Gastrocnemius medialis (tissue), 4 donors: ENCODE measurements at regions not wholly inside any gene's neighbourhood (a gene's known extent, or its start where the extent isn't known, plus 50 kb on each side); places are given as distances from the start of the nearest gene placed in this dataset.

Experiments used
- CTCF ChIP-seq, 5 experiments: fragments of 450-650 bp in 3 of 5; fragments of 200-600 bp in 2 of 5; sonication (generic) in 2 of 5; IDR thresholded peaks in 4 of 5; conservative IDR thresholded peaks in 1 of 5; 1 replicate in 4 of 5; 2 replicates in 1 of 5; pipeline ENCODE4 v1.5.1; 2016 to 2019; ENCODE audit warnings: antibody characterized with exemption in 5 of 5, mild to moderate bottlenecking in 3 of 5, moderate library complexity in 3 of 5
- POLR2A ChIP-seq, 2 donors: fragments of 450-650 bp; IDR thresholded peaks; one replicate each; pipeline ENCODE4 v1.6.1; 2017; ENCODE audit warnings: antibody characterized with exemption in 2 of 2, mild to moderate bottlenecking in 2 of 2, moderate library complexity in 2 of 2

GRCh38 chr5:74061292-74061691 lies 435.3 kb downstream of the ARHGEF28 start:
- no peak for TF ChIP-seq CTCF (IDR thresholded peaks at IDR 0.05 in 4 of 5, conservative IDR thresholded peaks at IDR 0.05 in 1 of 5)
- no peak for TF ChIP-seq POLR2A (IDR thresholded peaks at IDR 0.05)
